Panc1 (cell line): ENCODE measurements at regions not wholly inside any gene's neighbourhood (a gene's known extent, or its start where the extent isn't known, plus 50 kb on each side); places are given as distances from the start of the nearest gene placed in this dataset.
A peak's percentile ranks its signal among the peaks of the same experiment; 100 is the strongest.

Experiments
- ATAC-seq: fragments of 200-7000 bp; cut with Tn5 transposase; 2 replicates; pipeline ENCODE4 v1.9.1; 2020; ENCODE audit warnings: mild to moderate bottlenecking, moderate library complexity
- BruUV-seq: library from RNA; stranded (reverse); fragments of 400-500 nt; replicated peaks from 2 replicates; lab custom pipeline; 2021; lab: Mats Ljungman, UMichigan
- CTCF ChIA-PET: fragments of 300-600 bp; sonication (Branson Sonifier 250); formaldehyde crosslinking; loops from one replicate; lab custom pipeline; 2022; ENCODE audit warnings: antibody characterized with exemption; lab: Charles Lee
- POLR2A ChIA-PET: fragments of 300-600 bp; sonication (Branson Sonifier 250); formaldehyde crosslinking; loops from one replicate; lab custom pipeline; 2022; ENCODE audit warnings: antibody characterized with exemption; lab: Charles Lee
- DNase-seq: peaks from one replicate; pipeline ENCODE4 v3.0.0-alpha.2; 2010; ENCODE audit warnings: low read depth, low spot score
- H3K27ac ChIP-seq: 2 replicates; pipeline ENCODE4 v1.5.1; 2011; ENCODE audit warnings: mild to moderate bottlenecking, low read length, inconsistent platforms
- H3K27me3 ChIP-seq: fragments of 200-500 bp; sonication (Bioruptor generic); 2 replicates; pipeline ENCODE4 v1.6.0; 2014; ENCODE audit warnings: low read length, inconsistent platforms; ENCODE audit not compliant: control insufficient read depth, insufficient read depth
- H3K36me3 ChIP-seq: fragments of 200-500 bp; sonication (Bioruptor generic); 2 replicates; pipeline ENCODE4 v1.5.1; 2014; ENCODE audit warnings: inconsistent platforms, mild to moderate bottlenecking, low read length, moderate library complexity; ENCODE audit not compliant: control insufficient read depth, insufficient read depth
- H3K4me1 ChIP-seq: 2 replicates; pipeline ENCODE4 v1.5.1; 2011; ENCODE audit warnings: inconsistent platforms, mild to moderate bottlenecking, low read length, moderate library complexity; ENCODE audit not compliant: control insufficient read depth, insufficient read depth
- H3K4me3 ChIP-seq, 2 experiments: 2 replicates each; pipeline ENCODE4 v1.5.1; 2011 to 2012; ENCODE audit warnings: low read depth in 2 of 2, low read length in 2 of 2, mild to moderate bottlenecking in 2 of 2, inconsistent platforms in 1 of 2, moderate library complexity in 1 of 2
- H3K9me3 ChIP-seq: fragments of 200-500 bp; sonication (Bioruptor generic); 2 replicates; pipeline ENCODE4 v1.5.1; 2014; ENCODE audit warnings: low read depth, mild to moderate bottlenecking, inconsistent platforms, low read length, moderate library complexity; ENCODE audit not compliant: control insufficient read depth, insufficient read depth
- CTCF ChIP-seq: fragments of 450-650 bp; IDR thresholded peaks from 2 replicates; pipeline ENCODE4 v1.5.1; 2017; ENCODE audit warnings: mild to moderate bottlenecking
- POLR2AphosphoS5 ChIP-seq: IDR thresholded peaks from 2 replicates; pipeline ENCODE4 v1.6.1; 2012; ENCODE audit warnings: mild to moderate bottlenecking, low read depth, low read length, moderate library complexity
- SIN3A ChIP-seq: IDR thresholded peaks from 2 replicates; pipeline ENCODE4 v1.6.1; 2012; ENCODE audit warnings: low read depth, mild to moderate bottlenecking, low read length, moderate library complexity, borderline replicate concordance; ENCODE audit not compliant: insufficient read depth
- TCF7L2 ChIP-seq: IDR thresholded peaks from 2 replicates; pipeline ENCODE4 v1.6.1; 2011; ENCODE audit warnings: mild to moderate bottlenecking, low read depth, low read length, inconsistent platforms
- in situ Hi-C: cut with HindIII; loops from 2 replicates; pipeline ENCODE4 v1.10.0; 2016; ENCODE audit warnings: low sequenced_read_pairs, low pct_unique_long_range_greater_than_20kb
- intact Hi-C: fragments of 100-400 bp; cut with micrococcal nuclease; formaldehyde crosslinking; loops from one replicate; pipeline ENCODE4 v1.10.0; 2022; ENCODE audit not compliant: unreplicated experiment
- TF ChIP-seq, protein P1 (sequence below), 2 experiments: IDR thresholded peaks; 2 replicates each; pipeline ENCODE4 v1.6.1; 2011 to 2012; ENCODE audit warnings: low read depth in 2 of 2, control low read depth in 1 of 2, low read length in 1 of 2, mild to moderate bottlenecking in 1 of 2, moderate library complexity in 1 of 2; ENCODE audit not compliant: insufficient read depth in 1 of 2

DNA sequence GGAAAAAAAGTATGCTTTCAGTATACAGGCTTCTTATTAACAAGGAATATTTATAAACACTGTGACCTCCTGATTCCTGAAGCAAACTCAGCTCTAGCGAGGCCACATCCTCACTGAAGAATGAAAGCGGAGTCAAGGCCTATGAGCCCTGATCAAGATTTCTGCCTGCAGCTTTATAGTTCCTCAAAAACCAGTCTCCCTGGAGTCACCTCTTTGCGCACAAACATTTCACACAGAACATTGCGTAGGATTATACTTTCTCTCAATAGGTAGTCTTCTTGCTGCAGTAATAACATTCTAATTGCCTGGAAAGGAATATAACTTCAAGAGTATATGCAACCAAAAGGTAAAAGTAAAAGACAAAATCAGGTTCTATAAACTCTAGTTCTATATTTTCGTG is 62.9 kb downstream of the SLC24A2 start:
- intact Hi-C loops (no loop called here), in situ Hi-C loops (no loop called here)
- H3K27me3 ChIP-seq, result no peaks in the 10 kb centered on the region
- CTCF ChIA-PET, result no interaction called here
- H3K4me3 ChIP-seq, result no peak overlapping the region
- TF ChIP-seq SIN3A (no peak), TCF7L2 (no peak), CTCF (no peak), POLR2AphosphoS5 (no peak)
- TF ChIP-seq, protein P1, sequence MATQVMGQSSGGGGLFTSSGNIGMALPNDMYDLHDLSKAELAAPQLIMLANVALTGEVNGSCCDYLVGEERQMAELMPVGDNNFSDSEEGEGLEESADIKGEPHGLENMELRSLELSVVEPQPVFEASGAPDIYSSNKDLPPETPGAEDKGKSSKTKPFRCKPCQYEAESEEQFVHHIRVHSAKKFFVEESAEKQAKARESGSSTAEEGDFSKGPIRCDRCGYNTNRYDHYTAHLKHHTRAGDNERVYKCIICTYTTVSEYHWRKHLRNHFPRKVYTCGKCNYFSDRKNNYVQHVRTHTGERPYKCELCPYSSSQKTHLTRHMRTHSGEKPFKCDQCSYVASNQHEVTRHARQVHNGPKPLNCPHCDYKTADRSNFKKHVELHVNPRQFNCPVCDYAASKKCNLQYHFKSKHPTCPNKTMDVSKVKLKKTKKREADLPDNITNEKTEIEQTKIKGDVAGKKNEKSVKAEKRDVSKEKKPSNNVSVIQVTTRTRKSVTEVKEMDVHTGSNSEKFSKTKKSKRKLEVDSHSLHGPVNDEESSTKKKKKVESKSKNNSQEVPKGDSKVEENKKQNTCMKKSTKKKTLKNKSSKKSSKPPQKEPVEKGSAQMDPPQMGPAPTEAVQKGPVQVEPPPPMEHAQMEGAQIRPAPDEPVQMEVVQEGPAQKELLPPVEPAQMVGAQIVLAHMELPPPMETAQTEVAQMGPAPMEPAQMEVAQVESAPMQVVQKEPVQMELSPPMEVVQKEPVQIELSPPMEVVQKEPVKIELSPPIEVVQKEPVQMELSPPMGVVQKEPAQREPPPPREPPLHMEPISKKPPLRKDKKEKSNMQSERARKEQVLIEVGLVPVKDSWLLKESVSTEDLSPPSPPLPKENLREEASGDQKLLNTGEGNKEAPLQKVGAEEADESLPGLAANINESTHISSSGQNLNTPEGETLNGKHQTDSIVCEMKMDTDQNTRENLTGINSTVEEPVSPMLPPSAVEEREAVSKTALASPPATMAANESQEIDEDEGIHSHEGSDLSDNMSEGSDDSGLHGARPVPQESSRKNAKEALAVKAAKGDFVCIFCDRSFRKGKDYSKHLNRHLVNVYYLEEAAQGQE (IDR thresholded peaks at IDR 0.05; ENCODE audit: insufficient read depth in 1 of 2, low read depth in 2 of 2, low read length in 1 of 2), result no peak
- DNase-seq (no peak), ATAC-seq (no peak)
- no peaks in the 10 kb centered on the region for H3K36me3 ChIP-seq
- H3K9me3 ChIP-seq, result no peaks in the 10 kb centered on the region
- no peaks in the 10 kb centered on the region for H3K4me1 ChIP-seq
- no TSS peak for BruUV-seq
- H3K27ac ChIP-seq, result no peak overlapping the region
- POLR2A ChIA-PET, result no interaction called here

DNA sequence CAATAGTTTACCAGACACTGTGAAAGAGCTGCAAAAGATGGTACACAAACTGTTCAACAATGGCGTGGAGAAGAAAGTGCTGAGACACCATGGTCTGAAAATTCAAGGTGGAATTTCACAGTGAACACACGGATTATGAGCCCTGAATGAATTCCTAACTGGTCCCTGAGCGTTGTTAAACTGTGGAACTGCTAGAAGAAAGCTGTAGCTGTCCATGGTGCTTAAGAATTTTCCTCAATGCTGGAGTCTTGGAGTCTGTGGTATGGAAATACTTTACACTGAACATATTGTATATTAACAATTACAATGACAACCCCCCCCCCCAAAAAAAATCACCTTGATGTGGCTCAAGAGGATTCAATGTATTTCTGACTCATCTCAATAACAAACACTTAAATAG is 68.5 kb downstream of the SLC24A2 start:
- DNase-seq (no peak), ATAC-seq (no peak)
- Histone ChIP-seq H3K36me3 (no peaks in the 10 kb centered on the region), H3K9me3 (no peaks in the 10 kb centered on the region), H3K27me3 (no peaks in the 10 kb centered on the region), H3K4me3 (no peak overlapping the region), H3K4me1 (no peaks in the 10 kb centered on the region), H3K27ac (no peak overlapping the region)
- no TSS peak for BruUV-seq
- TF ChIP-seq CTCF, result no peak
- TF ChIP-seq, protein P1 (IDR thresholded peaks at IDR 0.05; ENCODE audit: insufficient read depth in 1 of 2, low read depth in 2 of 2, low read length in 1 of 2), result peak; percentile 74 to 76; a peak in 3 of 4 replicates
- TF ChIP-seq SIN3A, result no peak
- TF ChIP-seq TCF7L2, result 0 out of 2 replicates have a peak, but pooled peaks have one; percentile 29
- TF ChIP-seq POLR2AphosphoS5, result no peak
- in situ Hi-C loops, result no loop called here
- POLR2A ChIA-PET, result no interaction called here
- CTCF ChIA-PET, result no interaction called here
- intact Hi-C loops, result no loop called here
